HG03095 (cell line): ENCODE measurements at regions not wholly inside any gene's neighbourhood (a gene's known extent, or its start where the extent isn't known, plus 50 kb on each side); places are given as distances from the start of the nearest gene placed in this dataset.
"Not testable (repeated sequence)": the region's sequence is repeated elsewhere in the genome, so short reads cannot be mapped to it uniquely, and the experiment has no call there.

Experiments
- ATAC-seq: cut with Tn5 transposase; IDR thresholded peaks from one replicate; pipeline ENCODE4 v1.9.1; 2021; ENCODE audit warnings: moderate library complexity; ENCODE audit not compliant: unreplicated experiment

DNA sequence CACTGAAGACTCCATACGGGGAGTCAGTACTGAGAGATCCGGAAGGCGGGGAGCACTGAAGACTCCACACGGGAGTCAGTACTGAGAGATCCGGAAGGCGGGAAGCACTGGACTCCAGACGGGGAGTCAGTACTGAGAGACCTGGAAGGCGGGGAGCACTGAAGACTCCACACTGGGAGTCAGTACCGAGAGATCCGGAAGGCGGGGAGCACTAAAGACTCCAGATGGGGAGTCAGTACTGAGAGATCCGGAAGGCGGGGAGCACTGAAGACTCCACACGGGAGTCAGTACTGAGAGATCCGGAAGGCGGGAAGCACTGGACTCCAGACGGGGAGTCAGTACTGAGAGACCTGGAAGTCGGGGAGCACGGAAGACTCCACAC lies 77.2 kb downstream of the DLL1 start:
- ATAC-seq, result not testable (repeated sequence)

GRCh38 chr6:170212956-170213636 lies 77.8 kb downstream of the DLL1 start:
- ATAC-seq, result no peak

- no peak for ATAC-seq
These were observed 78.7 kb downstream of the DLL1 start for GRCh38 chr6:170212051-170212756.

DNA sequence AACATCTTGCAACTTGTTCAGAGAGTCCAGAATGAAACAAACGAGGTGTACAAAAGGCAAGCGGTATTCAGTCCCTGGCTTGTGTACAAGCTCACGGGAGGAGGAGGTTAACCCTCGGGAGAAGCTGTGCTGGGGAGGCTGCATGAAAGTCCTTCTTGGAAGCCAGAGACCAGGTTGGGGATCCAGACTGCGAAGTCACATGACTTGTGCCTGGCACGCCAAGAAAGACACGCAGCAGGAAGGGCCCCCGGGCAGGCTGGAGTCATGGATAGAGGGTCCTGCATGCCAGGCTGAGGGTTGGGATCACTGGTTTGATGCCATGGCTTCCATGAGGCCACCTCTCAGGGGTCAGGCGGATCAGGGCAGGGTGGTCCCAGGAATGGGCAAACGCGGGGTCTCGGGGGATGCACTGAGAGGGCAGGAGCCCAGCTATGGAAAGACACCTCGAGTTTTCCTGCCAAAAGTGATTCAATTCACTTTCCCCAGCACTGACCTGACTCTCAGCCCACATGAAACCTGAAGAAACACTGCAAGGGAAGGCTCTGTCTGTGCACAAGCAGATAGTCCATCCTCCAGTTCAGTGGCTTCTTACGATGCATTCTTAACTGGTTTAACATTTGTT lies 79.4 kb downstream of the DLL1 start:
- ATAC-seq, result no peak

- ATAC-seq, result no peak
These were observed 80.1 kb downstream of the DLL1 start for GRCh38 chr6:170210651-170211403.

- no peak for ATAC-seq
These were observed 80.9 kb downstream of the DLL1 start for GRCh38 chr6:170210026-170210390.

GRCh38 chr6:170209354-170210025 lies 81.4 kb downstream of the DLL1 start:
- ATAC-seq, result no peak

DNA sequence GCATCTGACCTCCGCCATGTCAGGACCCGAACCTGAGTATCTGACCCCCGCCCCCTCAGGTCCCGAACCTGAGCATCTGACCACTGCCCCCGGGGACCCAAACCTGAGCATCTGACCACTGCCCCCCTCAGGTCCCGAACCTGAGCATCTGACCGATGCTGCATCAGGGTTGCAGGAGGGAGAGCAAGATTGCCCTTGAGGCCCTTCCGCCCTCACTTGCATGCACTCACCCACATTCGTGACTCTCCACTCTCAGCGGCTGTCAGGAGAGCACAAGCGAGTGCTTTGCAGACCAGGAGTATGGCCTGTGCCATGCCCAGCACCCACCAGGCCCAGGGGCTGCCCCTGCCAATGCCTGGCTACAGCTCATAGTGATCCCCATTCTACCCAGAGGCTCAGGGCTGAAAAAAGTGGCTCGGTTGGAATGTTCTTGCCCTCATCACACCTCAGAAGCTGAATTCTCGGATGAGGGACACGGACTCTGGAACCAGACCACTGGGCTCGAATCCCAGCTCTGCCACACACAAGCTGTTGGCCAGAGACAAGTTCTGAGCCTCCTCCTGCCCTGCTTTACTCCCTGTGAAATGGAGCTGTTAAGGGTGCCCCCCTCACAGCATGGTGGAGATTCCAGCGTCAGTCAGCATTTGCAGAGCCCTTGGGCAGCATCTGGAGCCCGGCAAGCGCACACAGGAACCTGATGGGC lies 82.1 kb downstream of the DLL1 start:
- ATAC-seq, result no peak

DNA sequence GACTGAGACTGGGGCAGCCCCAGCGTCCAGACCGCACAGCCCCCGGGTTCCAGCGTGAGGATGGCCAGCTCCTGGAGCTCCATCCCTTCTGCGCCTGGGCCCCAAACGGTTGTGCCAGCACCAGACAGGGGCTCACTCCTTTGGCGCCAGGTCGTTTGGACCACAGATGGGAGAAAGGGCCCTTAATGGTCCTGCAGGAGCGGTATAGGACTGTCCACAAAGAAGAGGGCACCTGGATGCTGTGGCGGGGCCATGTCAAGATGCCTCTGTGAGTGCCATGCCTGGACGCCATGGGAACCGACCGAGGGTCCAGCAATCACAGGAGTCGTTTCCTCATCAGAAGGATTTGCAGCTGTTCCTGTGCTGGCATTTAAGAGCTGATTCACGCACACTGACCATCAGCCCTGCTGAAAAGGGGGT lies 82.7 kb downstream of the DLL1 start:
- ATAC-seq, result no peak

DNA sequence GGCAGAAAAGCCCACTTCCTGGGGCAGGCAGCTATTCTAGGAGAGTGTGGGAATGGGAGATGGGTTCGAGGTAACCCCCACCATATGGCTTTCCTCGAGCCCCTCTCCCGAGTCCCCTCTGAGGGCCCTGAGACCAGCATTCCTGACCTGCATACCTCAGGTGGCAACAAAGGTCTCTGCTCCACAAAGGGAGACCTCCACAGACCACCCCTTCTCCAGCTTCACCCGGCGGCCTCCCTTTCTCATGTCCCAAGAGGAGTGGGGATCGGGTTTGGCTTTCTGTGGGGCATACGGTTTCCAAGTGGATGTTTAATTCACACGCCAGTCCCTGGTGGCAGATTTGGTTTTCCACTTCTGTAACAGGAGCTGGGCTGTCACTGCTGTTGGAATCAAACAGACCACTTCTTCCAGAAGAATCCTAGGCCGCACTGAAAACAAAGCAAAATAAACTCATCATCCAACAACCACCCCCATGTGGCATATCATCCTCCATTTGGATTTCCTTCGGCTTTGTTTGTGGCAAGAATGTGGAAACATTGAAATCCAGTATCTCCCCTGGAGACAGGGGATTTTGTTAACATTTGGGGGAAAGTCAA lies 83.2 kb downstream of the DLL1 start:
- ATAC-seq, result no peak

GRCh38 chr6:170206851-170207431 lies 83.9 kb downstream of the DLL1 start:
- no peak for ATAC-seq

DNA sequence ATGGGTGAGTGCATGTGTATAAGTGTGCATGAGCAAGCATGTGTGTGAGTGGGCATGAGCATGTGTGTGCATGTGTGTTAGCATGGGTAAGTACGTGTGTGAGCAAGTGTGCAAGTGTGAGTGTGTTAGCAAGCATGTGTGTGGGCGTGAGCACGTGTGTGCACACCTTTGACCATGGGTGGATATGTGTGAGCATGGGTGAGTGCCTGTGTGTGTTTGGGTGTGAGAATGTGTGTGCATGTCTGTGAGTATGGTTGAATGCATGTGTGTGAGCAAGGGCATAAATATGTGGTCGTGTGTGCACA lies 84.6 kb downstream of the DLL1 start:
- no peak for ATAC-seq

DNA sequence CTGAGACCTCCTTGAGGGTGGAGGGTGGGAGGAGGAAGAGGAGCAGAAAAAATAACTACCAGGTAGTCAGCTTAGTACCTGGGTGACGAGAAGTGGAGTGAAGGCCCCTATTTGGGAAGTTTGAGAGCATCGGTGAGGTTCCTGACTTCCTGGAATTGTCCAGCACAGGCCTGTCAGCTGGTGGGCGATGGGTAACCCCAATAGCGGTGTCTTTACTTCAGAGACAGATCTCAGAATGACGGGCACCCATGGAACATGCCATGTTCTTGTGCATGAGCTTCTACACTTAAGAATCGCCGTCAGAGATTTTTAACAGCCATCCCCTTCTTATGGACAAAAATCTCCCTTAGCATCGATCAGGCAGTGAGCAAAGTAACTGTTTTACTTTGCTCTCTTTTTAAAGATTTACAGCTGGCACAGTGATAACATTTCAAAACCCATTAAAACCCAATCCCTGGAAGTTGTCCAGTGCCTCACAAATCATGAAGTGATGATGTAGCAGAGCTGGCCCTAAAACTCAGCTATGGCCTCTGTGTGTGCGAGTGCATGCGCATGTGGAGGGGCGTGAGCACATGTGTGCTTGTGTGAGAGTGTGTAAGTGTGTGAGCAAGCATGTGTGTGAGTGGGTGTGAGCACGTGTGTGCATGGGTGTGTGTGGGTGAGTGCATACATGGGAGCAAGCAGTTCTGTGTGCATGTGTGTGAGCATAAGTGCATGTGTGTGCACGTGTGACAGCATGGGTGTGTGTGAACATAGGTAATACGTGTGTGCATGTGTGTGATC lies 85.2 kb downstream of the DLL1 start:
- no peak for ATAC-seq

- ATAC-seq, result no peak
These were observed 85.8 kb downstream of the DLL1 start for GRCh38 chr6:170205126-170205525.

DNA sequence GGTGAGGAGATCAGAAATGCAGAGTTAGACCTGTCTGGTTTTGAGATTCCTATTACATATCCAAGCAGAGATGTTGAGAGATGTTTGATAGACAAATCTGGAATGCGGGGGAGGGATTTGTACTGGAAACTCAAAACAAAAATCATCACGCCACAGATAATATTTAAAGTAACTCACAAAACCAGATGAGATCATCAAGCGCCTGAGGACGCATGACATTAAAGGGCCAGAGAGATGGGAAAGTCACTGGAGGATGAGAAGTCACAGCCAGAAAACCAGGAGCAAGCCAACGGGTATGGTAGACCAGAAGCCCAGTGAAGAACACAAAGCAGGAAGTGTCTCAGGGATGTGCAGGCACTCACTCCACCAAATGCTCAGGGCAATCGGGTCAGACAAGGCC lies 87.7 kb downstream of the DLL1 start:
- ATAC-seq, result no peak

- ATAC-seq, result no peak
These were observed 88.3 kb downstream of the DLL1 start for GRCh38 chr6:170202416-170203135.

- no peak for ATAC-seq
These were observed 89.5 kb downstream of the DLL1 start for GRCh38 chr6:170201361-170201760.

DNA sequence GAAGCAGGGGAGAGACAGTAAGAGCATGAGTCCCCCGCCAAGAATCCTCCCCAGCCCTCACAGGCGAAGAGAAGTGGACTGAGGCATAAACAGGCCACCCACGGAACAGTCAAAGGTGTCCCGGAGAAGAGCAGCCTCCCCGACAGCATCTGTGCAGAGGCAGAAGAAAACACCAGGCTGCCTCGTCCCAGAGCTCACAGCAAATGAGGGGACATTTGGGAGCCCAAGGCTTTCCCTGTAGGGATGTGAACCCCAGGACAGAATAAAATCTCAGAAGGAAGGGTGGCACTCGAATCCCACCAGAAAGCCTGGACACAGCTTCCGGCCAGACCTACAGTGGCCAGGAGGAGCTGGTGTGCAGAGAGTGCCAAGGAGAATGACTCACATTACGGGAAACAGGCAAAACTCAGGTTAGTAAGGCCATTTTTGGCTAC lies 90.4 kb downstream of the DLL1 start:
- no peak for ATAC-seq
